GM18508 (cell line): ENCODE measurements at regions not wholly inside any gene's neighbourhood (a gene's known extent, or its start where the extent isn't known, plus 50 kb on each side); places are given as distances from the start of the nearest gene placed in this dataset.

Source experiments
- ATAC-seq: cut with Tn5 transposase; IDR thresholded peaks from one replicate; pipeline ENCODE4 v1.9.1; 2021; ENCODE audit warnings: moderate number of reproducible peaks; ENCODE audit not compliant: insufficient read depth, unreplicated experiment

DNA sequence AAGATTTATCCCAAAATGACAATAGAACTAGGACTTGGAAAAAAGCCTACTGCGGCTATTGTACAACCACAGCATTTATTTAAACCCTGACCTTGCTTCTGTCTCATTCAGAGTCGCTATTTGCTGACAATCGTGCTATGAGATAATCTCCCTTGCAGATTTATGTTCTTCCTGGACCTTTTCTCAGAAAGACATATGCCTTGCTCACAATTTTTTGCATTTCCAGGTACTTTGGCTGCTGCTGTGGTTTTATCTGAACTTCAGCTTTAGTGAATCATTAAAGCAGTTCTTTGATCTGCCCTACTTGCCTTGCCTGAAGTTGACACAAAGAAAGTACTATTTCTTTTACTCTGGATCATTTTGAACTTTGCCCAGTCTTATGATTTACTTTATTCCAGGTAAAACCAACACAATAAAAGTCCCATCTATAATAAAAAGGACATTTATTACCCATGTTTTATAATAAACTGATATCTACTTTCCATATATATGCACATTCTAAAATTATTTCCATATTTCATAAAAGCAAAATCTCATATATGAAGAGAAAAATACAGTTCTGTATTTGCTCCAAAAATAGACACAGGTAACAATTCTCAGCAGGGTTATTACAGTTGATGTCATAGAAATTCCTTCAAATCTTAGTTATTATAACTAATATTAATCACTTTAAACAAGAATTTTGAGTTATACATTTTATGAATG, 63.4 kb upstream of the CARD18 start:
- ATAC-seq = no peak

GRCh38 chr11:105202422-105202821, 62.9 kb upstream of the CARD18 start:
- ATAC-seq = no peak

- no peak for ATAC-seq
Observed at GRCh38 chr11:105201166-105201565, 61.6 kb upstream of the CARD18 start.

- ATAC-seq = no peak
Observed at GRCh38 chr11:105197071-105197815, 57.7 kb upstream of the CARD18 start.

GRCh38 chr11:105193260-105193659, 53.7 kb upstream of the CARD18 start:
- ATAC-seq = no peak

- ATAC-seq = no peak
Observed at GRCh38 chr11:105192115-105192514, 52.5 kb upstream of the CARD18 start.

DNA sequence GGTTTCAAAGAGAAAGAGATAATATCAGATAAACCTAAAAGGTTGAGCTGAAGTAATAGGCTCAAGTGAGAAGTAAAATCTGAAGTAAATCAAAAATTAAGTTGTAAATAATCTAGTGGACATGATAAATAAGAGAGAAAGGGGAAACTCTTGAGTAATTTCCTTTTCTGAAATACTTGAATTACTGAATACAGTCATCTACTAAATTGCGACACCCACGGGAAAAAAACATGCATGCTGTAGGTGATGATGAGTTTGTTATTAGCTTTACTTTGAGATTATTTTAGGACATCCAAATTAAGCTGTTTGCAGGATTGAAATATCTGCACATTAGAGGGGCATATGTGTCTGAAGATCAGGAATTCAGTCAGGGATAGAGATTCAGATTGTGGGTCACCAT, 50.0 kb upstream of the CARD18 start:
- ATAC-seq = no peak
